K562 (cell line): ENCODE measurements at regions not wholly inside any gene's neighbourhood (a gene's known extent, or its start where the extent isn't known, plus 50 kb on each side); places are given as distances from the start of the nearest gene placed in this dataset.

Experiments used
- ATAC-seq: fragments of 200-7000 bp; cut with Tn5 transposase; 3 replicates; pipeline ENCODE4 v1.9.1; 2020; ENCODE audit warnings: moderate library complexity
- BruUV-seq: library from RNA; stranded (reverse); fragments of 400-500 nt; replicated peaks from 2 replicates; lab custom pipeline; 2021; lab: Mats Ljungman, UMichigan
- CTCF ChIA-PET: fragments of 300-600 bp; formaldehyde crosslinking; extraction: SDS; loops from one replicate; lab custom pipeline; 2021; ENCODE audit warnings: low intra/inter-chr PET ratio; lab: Yijun Ruan, JAX
- POLR2A ChIA-PET: fragments of 300-600, 350-650 bp; sonication (Branson Sonifier 250); formaldehyde crosslinking; extraction: SDS; loops from one replicate; lab custom pipeline; 2021; ENCODE audit warnings: antibody characterized with exemption, inconsistent platforms; lab: Yijun Ruan, JAX
- DNase-seq, 4 experiments: peaks; one replicate each; pipeline versions ENCODE4 v3.0.0 to v3.0.0-alpha.2; 2011 to 2018; ENCODE audit warnings: low spot score in 3 of 4, mixed read lengths in 3 of 4; ENCODE audit errors: extremely low read depth in 1 of 4
- FAIRE-seq: peaks from 2 replicates; lab custom pipeline; 2011; peaks lifted over from hg19 to GRCh38; lab: Jason Lieb, UNC
- H2AFZ ChIP-seq: 2 replicates; pipeline ENCODE4 v1.6.0; 2011; ENCODE audit warnings: low read depth, low read length, control low read depth, inconsistent platforms
- H3K27ac ChIP-seq: fragments of 200-600 bp; 3 replicates; pipeline ENCODE4 v1.8.0; 2011; ENCODE audit warnings: low read depth, mild to moderate bottlenecking, control low read depth, inconsistent platforms, low read length, moderate library complexity, mixed read lengths; ENCODE audit errors: extremely low read depth
- H3K27me3 ChIP-seq, 2 experiments: fragments of 300-600 bp in 1 of 2; 2 replicates in 1 of 2; 3 replicates in 1 of 2; pipeline versions ENCODE4 v1.6.0 to v1.8.0; 2011; ENCODE audit warnings: inconsistent platforms in 2 of 2, low read length in 2 of 2, mild to moderate bottlenecking in 1 of 2, mixed read lengths in 1 of 2, moderate library complexity in 1 of 2; ENCODE audit not compliant: control insufficient read depth in 2 of 2, insufficient read depth in 2 of 2
- H3K36me3 ChIP-seq: fragments of 300-600 bp; 3 replicates; pipeline ENCODE4 v1.8.0; 2011; ENCODE audit warnings: mild to moderate bottlenecking, low read length, inconsistent platforms; ENCODE audit not compliant: control insufficient read depth, insufficient read depth
- H3K4me1 ChIP-seq, 2 experiments: fragments of 200-600 bp in 1 of 2; replicated peaks in 1 of 2; 2 replicates in 1 of 2; 3 replicates in 1 of 2; pipeline versions ENCODE4 v1.5.1 to v1.8.0; 2011; ENCODE audit warnings: inconsistent platforms in 2 of 2, low read length in 2 of 2, mild to moderate bottlenecking in 1 of 2, mixed read lengths in 1 of 2, moderate library complexity in 1 of 2; ENCODE audit not compliant: control insufficient read depth in 2 of 2, insufficient read depth in 2 of 2
- H3K4me2 ChIP-seq: 2 replicates; pipeline ENCODE4 v1.6.1; 2011; ENCODE audit warnings: low read length, control low read depth, inconsistent platforms, mixed read lengths; ENCODE audit not compliant: insufficient read depth
- H3K4me3 ChIP-seq: fragments of 200-600 bp; sonication (generic), shearing (Covaris generic); 2 replicates; pipeline ENCODE4 v1.5.1; 2016; ENCODE audit warnings: control low read depth, inconsistent platforms
- H3K79me2 ChIP-seq: fragments of 200-600 bp; 3 replicates; pipeline ENCODE4 v1.8.0; 2011; ENCODE audit warnings: low read length, inconsistent platforms; ENCODE audit not compliant: control insufficient read depth, insufficient read depth
- H3K9ac ChIP-seq, 2 experiments: 2 replicates each; pipeline versions ENCODE4 v1.6.0 to v1.6.1; 2011; ENCODE audit warnings: low read depth in 2 of 2, low read length in 2 of 2, control low read depth in 1 of 2, inconsistent platforms in 1 of 2, mild to moderate bottlenecking in 1 of 2, mixed read lengths in 1 of 2; ENCODE audit not compliant: insufficient read depth in 1 of 2
- H3K9me1 ChIP-seq: one replicate; pipeline ENCODE4 v1.6.0; 2011; ENCODE audit warnings: inconsistent platforms, mild to moderate bottlenecking, low read length, moderate library complexity; ENCODE audit not compliant: control insufficient read depth, insufficient read depth
- H3K9me3 ChIP-seq: replicated peaks from 2 replicates; pipeline ENCODE4 v1.5.1; 2011; ENCODE audit warnings: low read depth, low read length, inconsistent platforms; ENCODE audit not compliant: control insufficient read depth, insufficient read depth
- H4K20me1 ChIP-seq: replicated peaks from 2 replicates; pipeline ENCODE4 v1.6.1; 2011; ENCODE audit warnings: low read length, inconsistent platforms, mixed read lengths; ENCODE audit not compliant: control insufficient read depth, insufficient read depth
- CXXC5 ChIP-seq: fragments of 250-450 bp; sonication (Bioruptor Pico); IDR thresholded peaks from 2 replicates; pipeline ENCODE4 v1.8.0; 2022; ENCODE audit warnings: inconsistent platforms, mild to moderate bottlenecking, moderate library complexity
- MEIS2 ChIP-seq: fragments of 450-650 bp; IDR thresholded peaks from 2 replicates; pipeline ENCODE4 v1.6.1; 2014; ENCODE audit warnings: mild to moderate bottlenecking; ENCODE audit not compliant: partially characterized antibody
- TFE3 ChIP-seq: fragments of 450-650 bp; formaldehyde crosslinking; IDR thresholded peaks from 2 replicates; pipeline ENCODE4 v1.4.0; 2020; ENCODE audit warnings: mild to moderate bottlenecking, mixed read lengths
- ZFP91 ChIP-seq: sonication (generic); formaldehyde crosslinking; IDR thresholded peaks from 2 replicates; pipeline ENCODE4 v1.8.0; 2022; ENCODE audit warnings: mild to moderate bottlenecking, missing genetic modification reagents
- WGBS: fragments of 100-300 bp; shearing (Covaris generic); methylation state at CpG from one replicate; pipeline ENCODE4 v1.1.6; 2016; ENCODE audit warnings: low coverage, mixed read lengths; ENCODE audit not compliant: insufficient coverage; ENCODE audit errors: missing lambda C conversion rate; 5-methylcytosine and 5-hydroxymethylcytosine counted together
- in situ Hi-C: fragments of 300-500 bp; cut with MboI; formaldehyde crosslinking; loops from 4 replicates; pipeline ENCODE4 v1.15.0; 2018; ENCODE audit warnings: inconsistent platforms, mixed read lengths
- intact Hi-C: fragments of 100-400 bp; cut with micrococcal nuclease; formaldehyde crosslinking; loops from 2 replicates; pipeline ENCODE4 v1.14.2; 2022

GRCh38 chr5:164392531-164392930, 887.1 kb downstream of the MAT2B start:
- Histone ChIP-seq H3K27ac (no peak overlapping the region), H3K9me3 (no peaks in the 10 kb centered on the region), H3K9ac (no peak overlapping the region), H3K79me2 (no peaks in the 10 kb centered on the region), H3K4me1 (no peaks in the 10 kb centered on the region), H2AFZ (no peak overlapping the region)
- DNase-seq: no peak
- in situ Hi-C loops: no loop called here
- POLR2A ChIA-PET: no interaction called here
- intact Hi-C loops: no loop called here
- TF ChIP-seq MEIS2: peak; percentile 6
- TF ChIP-seq ZFP91 (CRISPR knock-in tag): no peak
- TF ChIP-seq, all 486 proteins: peak for 1
- no peaks in the 10 kb centered on the region for H3K27me3 ChIP-seq
- CTCF ChIA-PET: no interaction called here
- no peaks in the 10 kb centered on the region for H3K9me1 ChIP-seq
- no peaks in the 10 kb centered on the region for H4K20me1 ChIP-seq
- H3K4me2 ChIP-seq: no peak overlapping the region
- no peak overlapping the region for H3K4me3 ChIP-seq
- H3K36me3 ChIP-seq: no peaks in the 10 kb centered on the region
- no peak for FAIRE-seq
- BruUV-seq: no TSS peak
- no peak for ATAC-seq

- H4K20me1 ChIP-seq: no peaks in the 10 kb centered on the region
- H3K9ac ChIP-seq: no peak overlapping the region
- H3K4me2 ChIP-seq: no peak overlapping the region
- H3K9me3 ChIP-seq: no peaks in the 10 kb centered on the region
- H3K27ac ChIP-seq: no peak overlapping the region
- no peak overlapping the region for H3K4me3 ChIP-seq
- ChIA-PET CTCF (no interaction called here), POLR2A (no interaction called here)
- no peaks in the 10 kb centered on the region for H3K27me3 ChIP-seq
- no peaks in the 10 kb centered on the region for H3K9me1 ChIP-seq
- in situ Hi-C loops (no loop called here), intact Hi-C loops (no loop called here)
- H3K4me1 ChIP-seq: no peaks in the 10 kb centered on the region; a peak in 1 of 5 replicates
- FAIRE-seq (no peak), DNase-seq (no peak), ATAC-seq (no peak)
- BruUV-seq: no TSS peak
- no peaks in the 10 kb centered on the region for H3K36me3 ChIP-seq
- no peaks in the 10 kb centered on the region for H3K79me2 ChIP-seq
- peak; percentile 38 for TF ChIP-seq TFE3 (CRISPR knock-in tag)
- no peak for TF ChIP-seq CXXC5
- no peak overlapping the region for H2AFZ ChIP-seq
- 41% methylated on average over 5 of the region's 5 CpGs for WGBS
Observed at GRCh38 chr5:164394686-164395194, 889.3 kb downstream of the MAT2B start.
